Hepatocyte (in vitro differentiated cells): ENCODE measurements at regions not wholly inside any gene's neighbourhood (a gene's known extent, or its start where the extent isn't known, plus 50 kb on each side); places are given as distances from the start of the nearest gene placed in this dataset.

Experiments
- EZH2phosphoT487 ChIP-seq: fragments of 200-600 bp; sonication (generic); IDR thresholded peaks from one replicate; pipeline ENCODE4 v1.6.1; 2018; ENCODE audit warnings: antibody characterized with exemption, mild to moderate bottlenecking, low read depth, moderate library complexity; ENCODE audit not compliant: unreplicated experiment, severe bottlenecking
- TF ChIP-seq, protein P1 (sequence below): fragments of 200-600 bp; sonication (generic); IDR thresholded peaks from 2 replicates; pipeline ENCODE4 v1.5.1; 2016; ENCODE audit warnings: antibody characterized with exemption, mild to moderate bottlenecking; ENCODE audit not compliant: poor library complexity

DNA sequence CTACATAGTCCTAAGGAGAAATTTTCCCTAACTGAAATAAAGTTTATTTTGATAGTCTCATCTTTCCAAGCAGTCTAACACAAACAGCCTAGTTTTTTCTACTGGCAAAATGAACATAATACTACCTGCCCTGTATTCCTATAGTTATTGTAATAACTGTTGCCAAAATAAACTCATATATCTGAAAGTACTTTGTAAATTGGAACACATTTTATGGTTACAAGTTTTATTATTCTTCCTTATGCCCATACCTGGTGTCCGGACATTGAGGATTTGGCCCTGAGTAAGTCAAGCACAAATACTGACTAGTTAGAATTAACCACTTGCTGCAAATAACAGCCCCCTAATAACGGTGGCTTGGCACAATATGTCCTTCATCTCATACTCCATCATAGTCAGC is 120.4 kb upstream of the TOM1L1 start:
- TF ChIP-seq, protein P1, sequence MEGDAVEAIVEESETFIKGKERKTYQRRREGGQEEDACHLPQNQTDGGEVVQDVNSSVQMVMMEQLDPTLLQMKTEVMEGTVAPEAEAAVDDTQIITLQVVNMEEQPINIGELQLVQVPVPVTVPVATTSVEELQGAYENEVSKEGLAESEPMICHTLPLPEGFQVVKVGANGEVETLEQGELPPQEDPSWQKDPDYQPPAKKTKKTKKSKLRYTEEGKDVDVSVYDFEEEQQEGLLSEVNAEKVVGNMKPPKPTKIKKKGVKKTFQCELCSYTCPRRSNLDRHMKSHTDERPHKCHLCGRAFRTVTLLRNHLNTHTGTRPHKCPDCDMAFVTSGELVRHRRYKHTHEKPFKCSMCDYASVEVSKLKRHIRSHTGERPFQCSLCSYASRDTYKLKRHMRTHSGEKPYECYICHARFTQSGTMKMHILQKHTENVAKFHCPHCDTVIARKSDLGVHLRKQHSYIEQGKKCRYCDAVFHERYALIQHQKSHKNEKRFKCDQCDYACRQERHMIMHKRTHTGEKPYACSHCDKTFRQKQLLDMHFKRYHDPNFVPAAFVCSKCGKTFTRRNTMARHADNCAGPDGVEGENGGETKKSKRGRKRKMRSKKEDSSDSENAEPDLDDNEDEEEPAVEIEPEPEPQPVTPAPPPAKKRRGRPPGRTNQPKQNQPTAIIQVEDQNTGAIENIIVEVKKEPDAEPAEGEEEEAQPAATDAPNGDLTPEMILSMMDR, result no peak
- no peak for TF ChIP-seq EZH2phosphoT487
